ENCODE measurements at regions not wholly inside any gene's neighbourhood (a gene's known extent, or its start where the extent isn't known, plus 50 kb on each side); places are given as distances from the start of the nearest gene placed in this dataset.

DNA sequence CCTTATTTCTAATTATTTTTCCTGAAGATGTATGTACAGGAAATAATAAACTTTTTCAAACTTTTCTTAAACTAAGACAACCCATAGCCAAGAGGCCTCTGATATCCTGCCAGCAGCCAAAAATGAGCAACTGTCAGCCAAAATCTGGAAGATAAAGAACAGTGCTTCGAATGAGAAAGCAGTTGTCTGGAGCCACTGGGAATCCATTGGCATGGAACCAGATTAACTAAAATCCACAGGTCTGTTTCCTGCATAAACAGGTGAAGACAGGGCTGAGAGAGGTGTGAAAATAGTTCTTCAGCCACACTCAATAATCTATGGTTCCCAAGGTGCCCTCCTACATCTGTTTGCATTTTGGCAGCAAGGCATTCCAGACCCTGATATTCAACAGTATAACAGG lies 1076.7 kb upstream of the PIK3C3 start (continued):
- TF ChIP-seq, protein P1, sequence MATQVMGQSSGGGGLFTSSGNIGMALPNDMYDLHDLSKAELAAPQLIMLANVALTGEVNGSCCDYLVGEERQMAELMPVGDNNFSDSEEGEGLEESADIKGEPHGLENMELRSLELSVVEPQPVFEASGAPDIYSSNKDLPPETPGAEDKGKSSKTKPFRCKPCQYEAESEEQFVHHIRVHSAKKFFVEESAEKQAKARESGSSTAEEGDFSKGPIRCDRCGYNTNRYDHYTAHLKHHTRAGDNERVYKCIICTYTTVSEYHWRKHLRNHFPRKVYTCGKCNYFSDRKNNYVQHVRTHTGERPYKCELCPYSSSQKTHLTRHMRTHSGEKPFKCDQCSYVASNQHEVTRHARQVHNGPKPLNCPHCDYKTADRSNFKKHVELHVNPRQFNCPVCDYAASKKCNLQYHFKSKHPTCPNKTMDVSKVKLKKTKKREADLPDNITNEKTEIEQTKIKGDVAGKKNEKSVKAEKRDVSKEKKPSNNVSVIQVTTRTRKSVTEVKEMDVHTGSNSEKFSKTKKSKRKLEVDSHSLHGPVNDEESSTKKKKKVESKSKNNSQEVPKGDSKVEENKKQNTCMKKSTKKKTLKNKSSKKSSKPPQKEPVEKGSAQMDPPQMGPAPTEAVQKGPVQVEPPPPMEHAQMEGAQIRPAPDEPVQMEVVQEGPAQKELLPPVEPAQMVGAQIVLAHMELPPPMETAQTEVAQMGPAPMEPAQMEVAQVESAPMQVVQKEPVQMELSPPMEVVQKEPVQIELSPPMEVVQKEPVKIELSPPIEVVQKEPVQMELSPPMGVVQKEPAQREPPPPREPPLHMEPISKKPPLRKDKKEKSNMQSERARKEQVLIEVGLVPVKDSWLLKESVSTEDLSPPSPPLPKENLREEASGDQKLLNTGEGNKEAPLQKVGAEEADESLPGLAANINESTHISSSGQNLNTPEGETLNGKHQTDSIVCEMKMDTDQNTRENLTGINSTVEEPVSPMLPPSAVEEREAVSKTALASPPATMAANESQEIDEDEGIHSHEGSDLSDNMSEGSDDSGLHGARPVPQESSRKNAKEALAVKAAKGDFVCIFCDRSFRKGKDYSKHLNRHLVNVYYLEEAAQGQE (IDR thresholded peaks at IDR 0.05; ENCODE audit: unreplicated experiment): no peak
- TF ChIP-seq ZNF114 (CRISPR knock-in tag; IDR thresholded peaks at IDR 0.05) (no peak), NANOG (IDR thresholded peaks at IDR 0.05; ENCODE audit: borderline replicate concordance) (no peak), CREB1 (CRISPR knock-in tag; IDR thresholded peaks at IDR 0.05; ENCODE audit: low read depth) (no peak), POLR2AphosphoS5 (IDR thresholded peaks at IDR 0.05; ENCODE audit: low read depth) (no peak)

DNA sequence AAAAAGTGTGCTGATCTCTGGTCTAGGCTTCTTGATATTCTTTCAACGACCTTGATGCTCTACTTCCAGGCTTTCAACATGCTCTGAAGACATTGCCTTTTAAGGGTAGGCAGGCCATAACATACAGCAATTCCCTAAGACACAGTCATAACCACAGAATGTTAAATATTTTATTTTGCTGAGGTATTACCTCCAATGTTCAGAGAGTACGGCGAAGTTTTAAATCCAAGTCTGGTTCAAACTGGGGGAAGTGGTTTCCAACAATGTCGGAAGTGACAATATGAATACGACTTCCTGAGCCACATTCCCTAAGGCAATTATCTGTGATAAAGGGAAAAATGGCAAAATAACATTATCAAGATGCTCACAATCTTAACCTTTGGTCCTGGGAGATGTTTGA lies 1077.9 kb upstream of the PIK3C3 start:
- Histone ChIP-seq H3K9me2 (ENCODE audit: insufficient read depth) (peaks cover 6% of the 10 kb centered on the region; the same call in 1 of the 2 replicates), H2AFZ (no peak overlapping the region), H3F3A (replicated peaks; ENCODE audit: low read depth) (no peaks in the 10 kb centered on the region), H3K79me2 (replicated peaks; ENCODE audit: insufficient read depth) (no peaks in the 10 kb centered on the region), H4K20me1 (replicated peaks; ENCODE audit: insufficient read depth) (no peaks in the 10 kb centered on the region), H3K4me3 (no peak overlapping the region), H3K36me3 (ENCODE audit: insufficient read depth) (no peaks in the 10 kb centered on the region), H3K4me1 (ENCODE audit: insufficient read depth) (peaks cover 32% of the 10 kb centered on the region), H3K27ac (ENCODE audit: low read depth) (no peak overlapping the region), H3K27me3 (ENCODE audit: insufficient read depth) (no peaks in the 10 kb centered on the region), H3K4me2 (no peak overlapping the region)
- Mint-ChIP-seq H3K9me3 (peaks cover 2% of the 10 kb centered on the region), H3K4me1 (peaks cover 39% of the 10 kb centered on the region), H3K4me3 (no peak overlapping the region), H3K27ac (no peak overlapping the region), H3K27me3 (ENCODE audit: insufficient read depth, low read depth, poor library complexity) (no peaks in the 10 kb centered on the region), H3K36me3 (ENCODE audit: low read depth) (peaks cover 3% of the 10 kb centered on the region; the same call in 2 of the 3 replicates)
- TF ChIP-seq EZH2phosphoT487 (IDR thresholded peaks at IDR 0.05; ENCODE audit: unreplicated experiment): no peak
- TF ChIP-seq, protein P1 (IDR thresholded peaks at IDR 0.05; ENCODE audit: unreplicated experiment): no peak
- ATAC-seq (no peak), DNase-seq (ENCODE audit: low spot score) (no peak)

Measured in GM23338 (cell line).